ENCODE measurements at regions not wholly inside any gene's neighbourhood (a gene's known extent, or its start where the extent isn't known, plus 50 kb on each side); places are given as distances from the start of the nearest gene placed in this dataset.

- Mint-ChIP-seq H3K27me3 (no peaks in the 10 kb centered on the region), H3K36me3 (no peaks in the 10 kb centered on the region), H3K27ac (no peak overlapping the region), H3K4me1 (no peaks in the 10 kb centered on the region), H3K4me3 (no peak overlapping the region), H3K9me3 (peaks cover 0 to 12% (median 0%) of the 10 kb centered on the region in 7 donors)
- no peak for ATAC-seq (ENCODE audit: low read depth in 2 of 2)
- DNase-seq, result no peak
Observed at GRCh38 chr14:26032348-26032747, 565.5 kb downstream of the NOVA1 start.

GRCh38 chr14:26026384-26026783 lies 571.4 kb downstream of the NOVA1 start:
- no peak overlapping the region for H3K27ac Mint-ChIP-seq
- DNase-seq (no peak), ATAC-seq (ENCODE audit: low read depth in 2 of 2) (no peak)
- H3K9me3 Mint-ChIP-seq, result peaks cover 0 to 6% (median 0%) of the 10 kb centered on the region in 7 donors
- no peaks in the 10 kb centered on the region for H3K36me3 Mint-ChIP-seq
- H3K4me1 Mint-ChIP-seq, result no peaks in the 10 kb centered on the region
- no peaks in the 10 kb centered on the region for H3K27me3 Mint-ChIP-seq
- no peak overlapping the region for H3K4me3 Mint-ChIP-seq

- no peak for ATAC-seq (ENCODE audit: low read depth in 2 of 2)
- Mint-ChIP-seq H3K4me1 (no peaks in the 10 kb centered on the region), H3K4me3 (no peak overlapping the region), H3K27ac (no peak overlapping the region), H3K36me3 (no peaks in the 10 kb centered on the region), H3K27me3 (no peaks in the 10 kb centered on the region), H3K9me3 (peaks cover 0 to 8% (median 2%) of the 10 kb centered on the region in 7 donors)
- DNase-seq, result no peak
Observed at GRCh38 chr14:26023967-26024366, 573.9 kb downstream of the NOVA1 start.

- no peaks in the 10 kb centered on the region for H3K27me3 Mint-ChIP-seq
- ATAC-seq (ENCODE audit: low read depth in 2 of 2), result no peak
- no peak for DNase-seq
- no peak overlapping the region for H3K4me3 Mint-ChIP-seq
- H3K9me3 Mint-ChIP-seq, result peaks cover 0 to 8% (median 3%) of the 10 kb centered on the region in 7 donors
- H3K36me3 Mint-ChIP-seq, result no peaks in the 10 kb centered on the region
- no peaks in the 10 kb centered on the region for H3K4me1 Mint-ChIP-seq
- no peak overlapping the region for H3K27ac Mint-ChIP-seq
Observed at GRCh38 chr14:26021759-26022158, 576.1 kb downstream of the NOVA1 start.

- no peaks in the 10 kb centered on the region for H3K27me3 Mint-ChIP-seq
- H3K4me1 Mint-ChIP-seq, result no peaks in the 10 kb centered on the region
- ATAC-seq (ENCODE audit: low read depth in 2 of 2), result no peak
- H3K9me3 Mint-ChIP-seq, result peaks cover 0 to 18% (median 6%) of the 10 kb centered on the region in 7 donors
- peak overlapping the region in 1 of 6 donors; percentile 8 for H3K27ac Mint-ChIP-seq
- H3K36me3 Mint-ChIP-seq, result no peaks in the 10 kb centered on the region
- no peak overlapping the region for H3K4me3 Mint-ChIP-seq
- no peak for DNase-seq
Observed at GRCh38 chr14:26017270-26017669, 580.6 kb downstream of the NOVA1 start.

DNA sequence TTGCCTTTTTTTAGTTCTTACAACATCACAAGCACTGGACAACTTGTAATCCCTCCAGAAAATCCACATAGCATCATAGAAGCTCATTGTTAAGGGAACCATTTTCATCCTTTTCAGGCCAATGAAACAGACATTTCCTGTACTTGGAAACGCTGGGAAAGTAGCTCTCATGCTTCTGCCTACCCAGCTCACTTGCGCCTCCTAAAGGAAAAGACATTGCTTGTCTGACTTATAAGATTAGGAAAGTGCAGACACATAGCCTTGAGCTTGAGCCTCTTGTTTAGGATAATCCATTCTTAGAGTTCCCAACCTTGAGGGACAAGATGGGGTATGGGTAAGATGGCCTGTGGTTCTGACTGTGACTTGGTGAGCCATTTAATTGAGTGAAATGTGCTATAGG lies 589.5 kb downstream of the NOVA1 start:
- Mint-ChIP-seq H3K4me3 (no peak overlapping the region), H3K4me1 (no peaks in the 10 kb centered on the region), H3K36me3 (no peaks in the 10 kb centered on the region), H3K27ac (no peak overlapping the region), H3K27me3 (no peaks in the 10 kb centered on the region), H3K9me3 (peaks cover 0 to 14% (median 4%) of the 10 kb centered on the region in 7 donors)
- ATAC-seq (ENCODE audit: low read depth in 2 of 2), result no peak
- no peak for DNase-seq

GRCh38 chr14:26004342-26004741 lies 593.5 kb downstream of the NOVA1 start:
- H3K9me3 Mint-ChIP-seq, result peaks cover 0 to 4% (median 0%) of the 10 kb centered on the region in 7 donors
- H3K36me3 Mint-ChIP-seq, result no peaks in the 10 kb centered on the region
- ATAC-seq (ENCODE audit: low read depth in 2 of 2) (no peak), DNase-seq (no peak)
- H3K27me3 Mint-ChIP-seq, result no peaks in the 10 kb centered on the region
- H3K4me3 Mint-ChIP-seq, result no peak overlapping the region
- no peak overlapping the region for H3K27ac Mint-ChIP-seq
- H3K4me1 Mint-ChIP-seq, result no peaks in the 10 kb centered on the region

- DNase-seq, result no peak
- H3K9me3 Mint-ChIP-seq, result peaks cover 0 to 24% (median 5%) of the 10 kb centered on the region in 7 donors
- ATAC-seq (ENCODE audit: low read depth in 2 of 2), result no peak
- H3K4me1 Mint-ChIP-seq, result no peaks in the 10 kb centered on the region
- H3K27me3 Mint-ChIP-seq, result no peaks in the 10 kb centered on the region
- no peak overlapping the region for H3K4me3 Mint-ChIP-seq
- no peak overlapping the region for H3K27ac Mint-ChIP-seq
- no peaks in the 10 kb centered on the region for H3K36me3 Mint-ChIP-seq
Observed at GRCh38 chr14:25993830-25994229, 604.0 kb downstream of the NOVA1 start.

- DNase-seq, result no peak
- H3K4me3 Mint-ChIP-seq, result no peak overlapping the region
- H3K27ac Mint-ChIP-seq, result no peak overlapping the region
- no peaks in the 10 kb centered on the region for H3K36me3 Mint-ChIP-seq
- no peak for ATAC-seq (ENCODE audit: low read depth in 2 of 2)
- no peaks in the 10 kb centered on the region for H3K27me3 Mint-ChIP-seq
- peaks cover 0 to 28% (median 15%) of the 10 kb centered on the region in 7 donors for H3K9me3 Mint-ChIP-seq
- H3K4me1 Mint-ChIP-seq, result no peaks in the 10 kb centered on the region
Observed at GRCh38 chr14:25988536-25988935, 609.3 kb downstream of the NOVA1 start.

DNA sequence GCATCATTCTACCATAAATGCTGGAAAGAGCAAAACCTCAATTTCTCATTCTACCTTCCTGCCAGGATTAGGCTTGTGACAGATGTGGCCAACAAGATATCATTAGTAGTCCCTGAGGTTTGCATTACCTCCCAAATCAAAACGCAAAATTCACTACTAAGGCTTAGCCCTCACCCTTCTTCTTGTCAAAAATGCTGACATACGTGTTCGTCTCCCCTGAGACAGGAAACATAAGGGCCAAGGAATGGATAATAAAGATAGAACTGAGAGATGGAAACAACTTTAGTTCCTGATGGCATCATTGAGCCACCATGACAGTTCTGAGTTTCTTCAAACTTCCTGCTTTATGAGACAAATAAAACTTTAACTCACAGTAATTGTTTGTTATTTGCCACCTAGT lies 642.1 kb downstream of the NOVA1 start:
- no peaks in the 10 kb centered on the region for H3K36me3 Mint-ChIP-seq
- H3K4me3 Mint-ChIP-seq, result no peak overlapping the region
- no peak overlapping the region for H3K27ac Mint-ChIP-seq
- H3K27me3 Mint-ChIP-seq, result no peaks in the 10 kb centered on the region
- no peaks in the 10 kb centered on the region for H3K4me1 Mint-ChIP-seq
- ATAC-seq (ENCODE audit: low read depth in 2 of 2), result no peak
- peaks cover 2 to 11% (median 6%) of the 10 kb centered on the region in 7 donors for H3K9me3 Mint-ChIP-seq
- DNase-seq, result no peak

GRCh38 chr14:25953532-25954139 lies 644.2 kb downstream of the NOVA1 start:
- Mint-ChIP-seq H3K27me3 (no peaks in the 10 kb centered on the region), H3K4me3 (no peak overlapping the region), H3K36me3 (no peaks in the 10 kb centered on the region), H3K9me3 (peaks cover 3 to 17% (median 7%) of the 10 kb centered on the region in 7 donors), H3K4me1 (no peaks in the 10 kb centered on the region), H3K27ac (no peak overlapping the region)
- ATAC-seq (ENCODE audit: low read depth in 2 of 2) (no peak), DNase-seq (no peak)

DNA sequence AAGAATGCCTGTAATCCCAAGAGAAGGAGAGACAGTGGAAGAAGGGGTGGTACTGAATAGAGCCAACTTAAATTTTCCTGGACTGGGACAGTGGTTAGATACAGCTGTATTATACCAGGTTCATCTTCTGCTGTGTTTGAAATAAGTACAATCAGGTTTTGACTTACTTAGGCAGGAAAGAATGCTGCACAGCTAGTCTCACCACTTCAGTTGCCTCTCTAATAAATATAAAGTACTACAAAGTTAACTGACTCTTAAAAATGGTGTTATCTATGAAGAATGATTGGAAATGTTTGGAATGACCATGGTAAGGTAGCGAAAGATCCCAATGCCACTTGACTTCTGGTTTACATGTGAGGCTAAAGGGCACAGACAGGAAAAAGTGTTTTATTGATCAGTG lies 652.1 kb downstream of the NOVA1 start:
- H3K27ac Mint-ChIP-seq, result no peak overlapping the region
- H3K4me3 Mint-ChIP-seq, result no peak overlapping the region
- H3K9me3 Mint-ChIP-seq, result peaks cover 0 to 6% (median 3%) of the 10 kb centered on the region in 7 donors
- H3K4me1 Mint-ChIP-seq, result no peaks in the 10 kb centered on the region
- no peak for DNase-seq
- H3K36me3 Mint-ChIP-seq, result no peaks in the 10 kb centered on the region
- ATAC-seq (ENCODE audit: low read depth in 2 of 2), result no peak
- H3K27me3 Mint-ChIP-seq, result no peaks in the 10 kb centered on the region

GRCh38 chr14:25944020-25944419 lies 653.8 kb downstream of the NOVA1 start:
- peak overlapping the region in 1 of 6 donors; percentile 43 for H3K27ac Mint-ChIP-seq
- H3K27me3 Mint-ChIP-seq, result no peaks in the 10 kb centered on the region
- peaks cover 0 to 2% (median 0%) of the 10 kb centered on the region in 7 donors for H3K9me3 Mint-ChIP-seq
- H3K4me3 Mint-ChIP-seq, result no peak overlapping the region
- no peaks in the 10 kb centered on the region for H3K36me3 Mint-ChIP-seq
- H3K4me1 Mint-ChIP-seq, result no peaks in the 10 kb centered on the region
- no peak for DNase-seq
- no peak for ATAC-seq (ENCODE audit: low read depth in 2 of 2)

GRCh38 chr14:25943329-25943728 lies 654.5 kb downstream of the NOVA1 start:
- DNase-seq, result no peak
- H3K27me3 Mint-ChIP-seq, result no peaks in the 10 kb centered on the region
- no peak overlapping the region for H3K4me3 Mint-ChIP-seq
- H3K36me3 Mint-ChIP-seq, result no peaks in the 10 kb centered on the region
- peaks cover 0 to 2% (median 0%) of the 10 kb centered on the region in 7 donors for H3K9me3 Mint-ChIP-seq
- ATAC-seq (ENCODE audit: low read depth in 2 of 2), result no peak
- H3K4me1 Mint-ChIP-seq, result no peaks in the 10 kb centered on the region
- peak overlapping the region in 1 of 6 donors; percentile 47 for H3K27ac Mint-ChIP-seq

DNA sequence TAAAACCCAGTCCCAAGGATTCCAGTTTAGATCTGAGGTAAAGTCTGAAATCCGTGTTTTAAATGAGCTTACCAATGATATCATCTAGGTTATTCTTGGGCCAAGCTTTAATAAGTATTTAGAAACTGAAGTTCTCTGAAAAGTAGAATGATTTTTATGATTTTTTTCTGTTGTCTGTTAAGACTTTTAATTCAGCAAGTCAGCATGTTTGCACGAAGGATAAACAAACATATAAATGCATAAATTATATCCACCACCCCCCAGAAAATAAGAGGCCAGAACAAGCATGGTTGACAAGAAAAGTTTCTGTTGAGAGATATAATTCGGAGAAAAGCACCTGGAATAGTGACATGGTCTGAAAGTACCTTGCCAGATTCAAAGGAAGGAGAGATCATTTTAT lies 655.7 kb downstream of the NOVA1 start:
- H3K27ac Mint-ChIP-seq, result no peak overlapping the region

More for the DNA sequence above, 655.7 kb downstream of the NOVA1 start:
- H3K27me3 Mint-ChIP-seq, result no peaks in the 10 kb centered on the region
- no peaks in the 10 kb centered on the region for H3K36me3 Mint-ChIP-seq
- no peak overlapping the region for H3K4me3 Mint-ChIP-seq
- ATAC-seq (ENCODE audit: low read depth in 2 of 2), result no peak
- H3K4me1 Mint-ChIP-seq, result no peaks in the 10 kb centered on the region
- no peak for DNase-seq
- H3K9me3 Mint-ChIP-seq, result peaks cover 0 to 3% (median 0%) of the 10 kb centered on the region in 7 donors

Data from naive B cell (primary cell).